Natural killer cell (primary cell): ENCODE measurements at regions not wholly inside any gene's neighbourhood (a gene's known extent, or its start where the extent isn't known, plus 50 kb on each side); places are given as distances from the start of the nearest gene placed in this dataset.
A peak's percentile ranks its signal among the peaks of the same experiment; 100 is the strongest.

Experiments used
- ATAC-seq, 3 donors: fragments of 150-1000 bp in 2 of 3; fragments of 200-7000 bp in 1 of 3; cut with Tn5 transposase; 1 replicate in 1 of 3; 2 replicates in 2 of 3; pipeline ENCODE4 v1.10.0; 2021; ENCODE audit warnings: mild to moderate bottlenecking in 2 of 3, moderate library complexity in 2 of 3
- DNase-seq, 2 donors: peaks; one replicate each; pipeline versions ENCODE4 v3.0.0 to v3.0.0-alpha.2; 2013 to 2021; ENCODE audit warnings: mixed read lengths in 1 of 2
- H3K27ac ChIP-seq: one replicate; pipeline ENCODE4 v1.5.1; 2013; ENCODE audit warnings: mild to moderate bottlenecking, low read length
- H3K27me3 ChIP-seq: one replicate; pipeline ENCODE4 v1.6.1; 2013; ENCODE audit warnings: low read length; ENCODE audit not compliant: control insufficient read depth, insufficient read depth
- H3K36me3 ChIP-seq: one replicate; pipeline ENCODE4 v1.6.1; 2013; ENCODE audit warnings: low read length; ENCODE audit not compliant: control insufficient read depth, insufficient read depth
- H3K4me1 ChIP-seq: one replicate; pipeline ENCODE4 v1.6.1; 2013; ENCODE audit warnings: low read length; ENCODE audit not compliant: control insufficient read depth, insufficient read depth
- H3K4me3 ChIP-seq: one replicate; pipeline ENCODE4 v1.5.1; 2013; ENCODE audit warnings: low read length
- H3K9me3 ChIP-seq: one replicate; pipeline ENCODE4 v1.6.1; 2013; ENCODE audit warnings: low read length; ENCODE audit not compliant: control insufficient read depth, insufficient read depth
- H3K27ac Mint-ChIP-seq, 2 donors: one replicate each; pipeline ENCODE4 v1.8.0; 2022; ENCODE audit warnings: mild to moderate bottlenecking in 2 of 2, mixed read lengths in 2 of 2, moderate library complexity in 1 of 2
- H3K27me3 Mint-ChIP-seq, 2 donors: one replicate each; pipeline ENCODE4 v1.8.0; 2022; ENCODE audit warnings: low read depth in 2 of 2, mixed read lengths in 2 of 2
- H3K36me3 Mint-ChIP-seq: one replicate; pipeline ENCODE4 v1.8.0; 2022; ENCODE audit warnings: mixed read lengths
- H3K4me1 Mint-ChIP-seq, 2 donors: one replicate each; pipeline ENCODE4 v1.8.0; 2022; ENCODE audit warnings: mixed read lengths in 2 of 2
- H3K4me3 Mint-ChIP-seq: one replicate; pipeline ENCODE4 v1.8.0; 2022; ENCODE audit warnings: mild to moderate bottlenecking, moderate library complexity, mixed read lengths
- H3K9me3 Mint-ChIP-seq, 2 donors: one replicate each; pipeline ENCODE4 v1.8.0; 2022; ENCODE audit warnings: mixed read lengths in 2 of 2
- CTCF ChIP-seq: fragments of 200-600 bp; IDR thresholded peaks from one replicate; pipeline ENCODE4 v1.8.0; 2022; ENCODE audit warnings: antibody characterized with exemption
- WGBS: methylation state at CpG from one replicate; pipeline ENCODE4 v1.1.7; 2013; ENCODE audit warnings: missing lambda C conversion rate; ENCODE audit not compliant: insufficient coverage; 5-methylcytosine and 5-hydroxymethylcytosine counted together
- intact Hi-C: fragments of 100-400 bp; cut with micrococcal nuclease; formaldehyde crosslinking; loops from one replicate; pipeline ENCODE4 v1.14.2; 2022

GRCh38 chr5:89397096-89397495 is 514.1 kb upstream of the MEF2C start:
- 19% methylated on average over 1 of the region's 1 CpG for WGBS
- no peak overlapping the region for H3K4me3 ChIP-seq
- peaks cover 30 to 33% of the 10 kb centered on the region in 2 donors for H3K4me1 Mint-ChIP-seq
- ATAC-seq (peak in 2 of 3 donors; percentile 28 to 30), DNase-seq (no peak)
- H3K27me3 Mint-ChIP-seq: no peaks in the 10 kb centered on the region
- peak overlapping the region; percentile 33 to 71 for H3K27ac Mint-ChIP-seq
- intact Hi-C loops: loop anchor here (5.0 kb wide), 1 partner anchor 85 kb away; no protein-coding TSS in a partner anchor
- no peaks in the 10 kb centered on the region for H3K36me3 Mint-ChIP-seq
- H3K27ac ChIP-seq: peak overlapping the region; percentile 44
- no peaks in the 10 kb centered on the region for H3K36me3 ChIP-seq
- no peak for TF ChIP-seq CTCF
- H3K4me1 ChIP-seq: no peaks in the 10 kb centered on the region
- H3K4me3 Mint-ChIP-seq: peak overlapping the region; percentile 7
- H3K27me3 ChIP-seq: no peaks in the 10 kb centered on the region
- H3K9me3 Mint-ChIP-seq: no peaks in the 10 kb centered on the region
- no peaks in the 10 kb centered on the region for H3K9me3 ChIP-seq

- Histone ChIP-seq H3K36me3 (no peaks in the 10 kb centered on the region), H3K9me3 (no peaks in the 10 kb centered on the region), H3K4me1 (no peaks in the 10 kb centered on the region), H3K27ac (peak overlapping the region; percentile 44), H3K27me3 (no peaks in the 10 kb centered on the region), H3K4me3 (no peak overlapping the region)
- no peak for TF ChIP-seq CTCF
- intact Hi-C loops: loop anchor here (5.0 kb wide), 1 partner anchor 84 kb away; no protein-coding TSS in a partner anchor
- Mint-ChIP-seq H3K4me3 (peak overlapping the region; percentile 7), H3K4me1 (peaks cover 23 to 26% of the 10 kb centered on the region in 2 donors), H3K36me3 (no peaks in the 10 kb centered on the region), H3K27me3 (no peaks in the 10 kb centered on the region), H3K9me3 (no peaks in the 10 kb centered on the region), H3K27ac (peak overlapping the region; percentile 33 to 71)
- ATAC-seq (peak; percentile 44 to 64 (median 62)), DNase-seq (peak in 1 of 2 donors; percentile 2)
- WGBS: 0% methylated on average over 2 of the region's 2 CpGs
These were observed 513.4 kb upstream of the MEF2C start for GRCh38 chr5:89396278-89396954.

- H3K9me3 ChIP-seq: no peaks in the 10 kb centered on the region
- no peak overlapping the region for H3K4me3 ChIP-seq
These were observed 512.1 kb upstream of the MEF2C start for GRCh38 chr5:89395111-89395510.

More at GRCh38 chr5:89395111-89395510, 512.1 kb upstream of the MEF2C start:
- no peaks in the 10 kb centered on the region for H3K27me3 ChIP-seq
- no peaks in the 10 kb centered on the region for H3K27me3 Mint-ChIP-seq
- H3K36me3 ChIP-seq: no peaks in the 10 kb centered on the region
- no peaks in the 10 kb centered on the region for H3K36me3 Mint-ChIP-seq
- peaks cover 22% of the 10 kb centered on the region in 2 donors for H3K4me1 Mint-ChIP-seq
- intact Hi-C loops: loop anchor here (5.0 kb wide), 1 partner anchor 83 kb away; no protein-coding TSS in a partner anchor
- DNase-seq (no peak), ATAC-seq (no peak)
- peak overlapping the region in 1 of 2 donors; percentile 33 for H3K27ac Mint-ChIP-seq
- H3K27ac ChIP-seq: no peak overlapping the region
- no peak overlapping the region for H3K4me3 Mint-ChIP-seq
- H3K9me3 Mint-ChIP-seq: no peaks in the 10 kb centered on the region
- no peaks in the 10 kb centered on the region for H3K4me1 ChIP-seq
- no peak for TF ChIP-seq CTCF
